Suprapubic skin (tissue), 4 donors: ENCODE measurements at regions not wholly inside any gene's neighbourhood (a gene's known extent, or its start where the extent isn't known, plus 50 kb on each side); places are given as distances from the start of the nearest gene placed in this dataset.

ENCODE experiments used
- DNase-seq, 2 donors: peaks; one replicate each; pipeline ENCODE4 v3.0.0-alpha.2; 2019; ENCODE audit warnings: low spot score in 2 of 2
- H3K27ac ChIP-seq: fragments of 200-600 bp; sonication (generic); one replicate; pipeline ENCODE4 v1.5.1; 2019
- H3K27me3 ChIP-seq: fragments of 200-600 bp; sonication (generic); one replicate; pipeline ENCODE4 v1.5.1; 2019
- H3K36me3 ChIP-seq: fragments of 200-600 bp; sonication (generic); one replicate; pipeline ENCODE4 v1.5.1; 2019
- H3K4me1 ChIP-seq: fragments of 200-600 bp; sonication (generic); one replicate; pipeline ENCODE4 v1.5.1; 2019
- H3K4me3 ChIP-seq: fragments of 200-600 bp; sonication (generic); one replicate; pipeline ENCODE4 v1.5.1; 2019; ENCODE audit warnings: mild to moderate bottlenecking
- H3K9me3 ChIP-seq: fragments of 200-600 bp; sonication (generic); one replicate; pipeline ENCODE4 v1.5.1; 2019
- EP300 ChIP-seq: sonication (generic); formaldehyde crosslinking; IDR thresholded peaks from one replicate; pipeline ENCODE4 v1.6.1; 2017; ENCODE audit warnings: antibody characterized with exemption
- POLR2A ChIP-seq, 2 donors: fragments of 450-650 bp; IDR thresholded peaks; one replicate each; pipeline ENCODE4 v1.6.1; 2017; ENCODE audit warnings: antibody characterized with exemption in 2 of 2, mild to moderate bottlenecking in 2 of 2, moderate library complexity in 2 of 2
- POLR2AphosphoS5 ChIP-seq, 3 donors: sonication (generic); formaldehyde crosslinking; IDR thresholded peaks; one replicate each; pipeline ENCODE4 v1.6.1; 2017; ENCODE audit warnings: antibody characterized with exemption in 3 of 3
- WGBS: methylation state at CpG from one replicate; pipeline ENCODE4 v1.1.5; 2018; 5-methylcytosine and 5-hydroxymethylcytosine counted together
- TF ChIP-seq, protein P1 (sequence below), 2 donors: fragments of 200-600 bp in 1 of 2; fragments of 450-650 bp in 1 of 2; sonication (generic) in 1 of 2; IDR thresholded peaks; one replicate each; pipeline ENCODE4 v1.5.1; 2016 to 2019; ENCODE audit warnings: antibody characterized with exemption in 2 of 2, mild to moderate bottlenecking in 1 of 2, moderate library complexity in 1 of 2

DNA sequence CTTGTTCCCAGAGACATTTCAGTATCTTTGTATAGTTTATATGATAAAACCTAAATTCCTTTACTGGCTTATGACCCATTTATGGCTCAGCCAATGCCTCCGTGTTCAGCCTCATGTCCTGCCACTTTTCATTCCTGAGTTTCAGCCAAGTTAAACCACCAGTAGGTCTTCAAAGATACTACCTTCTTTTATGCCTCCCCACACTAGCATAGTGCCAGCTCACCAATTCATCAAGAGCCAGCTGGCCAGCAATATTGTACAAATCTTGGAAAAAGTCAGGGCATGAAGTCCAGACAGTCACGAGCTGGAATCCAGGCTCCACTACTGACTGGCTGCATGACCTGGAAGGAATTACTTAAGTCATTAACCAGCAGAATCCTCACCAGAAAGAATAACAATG, 446.0 kb downstream of the GPATCH2 start:
- WGBS = 63% methylated on average over 2 of the region's 2 CpGs
- TF ChIP-seq EP300 (no peak), POLR2AphosphoS5 (IDR thresholded peaks at IDR 0.05) (no peak), POLR2A (IDR thresholded peaks at IDR 0.05) (no peak)
- TF ChIP-seq, protein P1, sequence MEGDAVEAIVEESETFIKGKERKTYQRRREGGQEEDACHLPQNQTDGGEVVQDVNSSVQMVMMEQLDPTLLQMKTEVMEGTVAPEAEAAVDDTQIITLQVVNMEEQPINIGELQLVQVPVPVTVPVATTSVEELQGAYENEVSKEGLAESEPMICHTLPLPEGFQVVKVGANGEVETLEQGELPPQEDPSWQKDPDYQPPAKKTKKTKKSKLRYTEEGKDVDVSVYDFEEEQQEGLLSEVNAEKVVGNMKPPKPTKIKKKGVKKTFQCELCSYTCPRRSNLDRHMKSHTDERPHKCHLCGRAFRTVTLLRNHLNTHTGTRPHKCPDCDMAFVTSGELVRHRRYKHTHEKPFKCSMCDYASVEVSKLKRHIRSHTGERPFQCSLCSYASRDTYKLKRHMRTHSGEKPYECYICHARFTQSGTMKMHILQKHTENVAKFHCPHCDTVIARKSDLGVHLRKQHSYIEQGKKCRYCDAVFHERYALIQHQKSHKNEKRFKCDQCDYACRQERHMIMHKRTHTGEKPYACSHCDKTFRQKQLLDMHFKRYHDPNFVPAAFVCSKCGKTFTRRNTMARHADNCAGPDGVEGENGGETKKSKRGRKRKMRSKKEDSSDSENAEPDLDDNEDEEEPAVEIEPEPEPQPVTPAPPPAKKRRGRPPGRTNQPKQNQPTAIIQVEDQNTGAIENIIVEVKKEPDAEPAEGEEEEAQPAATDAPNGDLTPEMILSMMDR (IDR thresholded peaks at IDR 0.05) = no peak
- Histone ChIP-seq H3K4me3 (no peak overlapping the region), H3K36me3 (no peaks in the 10 kb centered on the region), H3K9me3 (no peaks in the 10 kb centered on the region), H3K27ac (no peak overlapping the region), H3K4me1 (no peaks in the 10 kb centered on the region), H3K27me3 (no peaks in the 10 kb centered on the region)
- DNase-seq = no peak

GRCh38 chr1:217182992-217183391, 447.9 kb downstream of the GPATCH2 start:
- 93% methylated on average over 6 of the region's 6 CpGs for WGBS
- no peaks in the 10 kb centered on the region for H3K36me3 ChIP-seq
- no peaks in the 10 kb centered on the region for H3K27me3 ChIP-seq
- TF ChIP-seq POLR2A (IDR thresholded peaks at IDR 0.05) (no peak), EP300 (no peak), POLR2AphosphoS5 (IDR thresholded peaks at IDR 0.05) (no peak)
- TF ChIP-seq, protein P1 (IDR thresholded peaks at IDR 0.05) = no peak
- H3K9me3 ChIP-seq = no peaks in the 10 kb centered on the region
- DNase-seq = no peak
- H3K4me1 ChIP-seq = no peaks in the 10 kb centered on the region
- H3K4me3 ChIP-seq = no peak overlapping the region
- no peak overlapping the region for H3K27ac ChIP-seq

- H3K4me1 ChIP-seq = no peaks in the 10 kb centered on the region
- no peak for DNase-seq
- no peak overlapping the region for H3K27ac ChIP-seq
- H3K27me3 ChIP-seq = no peaks in the 10 kb centered on the region
- no peak for TF ChIP-seq EP300
- TF ChIP-seq POLR2A (IDR thresholded peaks at IDR 0.05) = no peak
- no peak for TF ChIP-seq POLR2AphosphoS5 (IDR thresholded peaks at IDR 0.05)
- TF ChIP-seq, protein P1 (IDR thresholded peaks at IDR 0.05) = no peak
- no peaks in the 10 kb centered on the region for H3K36me3 ChIP-seq
- H3K9me3 ChIP-seq = no peaks in the 10 kb centered on the region
- H3K4me3 ChIP-seq = no peak overlapping the region
Observed at GRCh38 chr1:217181756-217182155, 449.1 kb downstream of the GPATCH2 start.

DNA sequence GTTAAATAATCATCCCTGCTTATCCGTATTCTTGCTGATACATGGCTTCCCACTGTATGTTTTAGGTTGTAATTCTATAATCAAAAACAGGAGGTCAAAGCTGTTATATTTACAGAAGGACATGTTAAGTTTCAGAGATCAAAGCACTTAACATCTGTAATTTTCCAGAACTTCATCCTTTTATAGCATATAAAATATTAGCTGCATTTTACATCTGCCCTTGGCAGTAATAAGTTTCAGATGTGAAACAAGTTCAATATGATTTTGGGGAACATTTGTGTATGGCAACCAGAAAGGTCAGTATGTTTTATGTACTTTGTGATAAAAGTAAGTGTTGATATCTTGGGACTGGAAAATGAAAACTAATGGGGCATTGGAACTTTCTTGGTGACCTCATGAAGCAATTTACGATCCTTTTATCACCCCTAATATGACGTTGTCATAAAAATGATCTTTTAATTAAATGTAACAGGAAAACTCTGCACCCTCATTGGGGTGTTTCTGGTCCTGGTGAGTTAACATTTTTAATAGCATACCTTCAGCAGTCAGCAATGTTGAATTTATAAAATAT, 449.6 kb downstream of the GPATCH2 start:
- no peak for DNase-seq
- TF ChIP-seq EP300 (no peak), POLR2AphosphoS5 (IDR thresholded peaks at IDR 0.05) (no peak), POLR2A (IDR thresholded peaks at IDR 0.05) (no peak)
- TF ChIP-seq, protein P1 (IDR thresholded peaks at IDR 0.05) = no peak
- no peaks in the 10 kb centered on the region for H3K27me3 ChIP-seq
- H3K9me3 ChIP-seq = no peaks in the 10 kb centered on the region
- no peak overlapping the region for H3K4me3 ChIP-seq
- 59% methylated on average over 3 of the region's 3 CpGs for WGBS
- H3K27ac ChIP-seq = no peak overlapping the region
- H3K4me1 ChIP-seq = no peaks in the 10 kb centered on the region
- no peaks in the 10 kb centered on the region for H3K36me3 ChIP-seq

GRCh38 chr1:217180443-217180842, 450.4 kb downstream of the GPATCH2 start:
- DNase-seq = no peak
- no peak for TF ChIP-seq EP300
- no peak for TF ChIP-seq POLR2AphosphoS5 (IDR thresholded peaks at IDR 0.05)
- TF ChIP-seq, protein P1 (IDR thresholded peaks at IDR 0.05) = no peak
- no peak for TF ChIP-seq POLR2A (IDR thresholded peaks at IDR 0.05)
- 57% methylated on average over 4 of the region's 4 CpGs for WGBS
- no peaks in the 10 kb centered on the region for H3K36me3 ChIP-seq
- H3K4me3 ChIP-seq = no peak overlapping the region
- H3K9me3 ChIP-seq = no peaks in the 10 kb centered on the region
- no peaks in the 10 kb centered on the region for H3K4me1 ChIP-seq
- no peak overlapping the region for H3K27ac ChIP-seq
- no peaks in the 10 kb centered on the region for H3K27me3 ChIP-seq
